ENCODE measurements at regions not wholly inside any gene's neighbourhood (a gene's known extent, or its start where the extent isn't known, plus 50 kb on each side); places are given as distances from the start of the nearest gene placed in this dataset.

GRCh38 chr10:62463364-62463763 is 89.2 kb downstream of the ZNF365 start:
- no peaks in the 10 kb centered on the region for H3K79me2 ChIP-seq
- H3K4me1 ChIP-seq: no peaks in the 10 kb centered on the region
- H3K4me3 ChIP-seq (ENCODE audit: low read depth, low read length): no peak overlapping the region
- no peaks in the 10 kb centered on the region for H3K9me3 ChIP-seq (ENCODE audit: control insufficient read depth, low read length)
- H2AFZ ChIP-seq: no peak overlapping the region
- no peak overlapping the region for H3K9ac ChIP-seq
- no peak overlapping the region for H3K4me2 ChIP-seq (ENCODE audit: low read length)
- no peak for TF ChIP-seq CTCF (IDR thresholded peaks at IDR 0.05)
- H3K36me3 ChIP-seq (ENCODE audit: control insufficient read depth, insufficient read depth, low read length): no peaks in the 10 kb centered on the region
- no peak overlapping the region for H3K27ac ChIP-seq
- no peaks in the 10 kb centered on the region for H3K27me3 ChIP-seq (ENCODE audit: control insufficient read depth, insufficient read depth, low read length)

GRCh38 chr10:62464308-62464707 is 90.1 kb downstream of the ZNF365 start:
- no peaks in the 10 kb centered on the region for H3K4me1 ChIP-seq
- H3K4me2 ChIP-seq (ENCODE audit: low read length): no peak overlapping the region
- H2AFZ ChIP-seq: no peak overlapping the region
- H3K9ac ChIP-seq: no peak overlapping the region
- H3K27me3 ChIP-seq (ENCODE audit: control insufficient read depth, insufficient read depth, low read length): no peaks in the 10 kb centered on the region
- H3K36me3 ChIP-seq (ENCODE audit: control insufficient read depth, insufficient read depth, low read length): no peaks in the 10 kb centered on the region
- no peaks in the 10 kb centered on the region for H3K79me2 ChIP-seq
- H3K4me3 ChIP-seq (ENCODE audit: low read depth, low read length): no peak overlapping the region
- no peak overlapping the region for H3K27ac ChIP-seq
- H3K9me3 ChIP-seq (ENCODE audit: control insufficient read depth, low read length): no peaks in the 10 kb centered on the region
- TF ChIP-seq CTCF (IDR thresholded peaks at IDR 0.05): no peak

- H3K36me3 ChIP-seq (ENCODE audit: control insufficient read depth, insufficient read depth, low read length): no peaks in the 10 kb centered on the region
- H3K4me1 ChIP-seq: no peaks in the 10 kb centered on the region
- no peaks in the 10 kb centered on the region for H3K9me3 ChIP-seq (ENCODE audit: control insufficient read depth, low read length)
- no peaks in the 10 kb centered on the region for H3K27me3 ChIP-seq (ENCODE audit: control insufficient read depth, insufficient read depth, low read length)
- H3K4me3 ChIP-seq (ENCODE audit: low read depth, low read length): no peak overlapping the region
- H3K4me2 ChIP-seq (ENCODE audit: low read length): no peak overlapping the region
- H2AFZ ChIP-seq: no peak overlapping the region
- no peaks in the 10 kb centered on the region for H3K79me2 ChIP-seq
- no peak overlapping the region for H3K27ac ChIP-seq
- no peak overlapping the region for H3K9ac ChIP-seq
- TF ChIP-seq CTCF (IDR thresholded peaks at IDR 0.05): no peak
These were observed 92.4 kb downstream of the ZNF365 start for GRCh38 chr10:62466590-62466989.

- Histone ChIP-seq H3K4me3 (ENCODE audit: low read depth, low read length) (no peak overlapping the region), H3K79me2 (no peaks in the 10 kb centered on the region), H2AFZ (no peak overlapping the region), H3K4me2 (ENCODE audit: low read length) (no peak overlapping the region), H3K9me3 (ENCODE audit: control insufficient read depth, low read length) (no peaks in the 10 kb centered on the region), H3K27me3 (ENCODE audit: control insufficient read depth, insufficient read depth, low read length) (no peaks in the 10 kb centered on the region), H3K36me3 (ENCODE audit: control insufficient read depth, insufficient read depth, low read length) (no peaks in the 10 kb centered on the region), H3K9ac (no peak overlapping the region), H3K27ac (no peak overlapping the region), H3K4me1 (no peaks in the 10 kb centered on the region)
- no peak for TF ChIP-seq CTCF (IDR thresholded peaks at IDR 0.05)
These were observed 93.4 kb downstream of the ZNF365 start for GRCh38 chr10:62467527-62467926.

GRCh38 chr10:62471711-62472110 is 97.5 kb downstream of the ZNF365 start:
- Histone ChIP-seq H3K9ac (no peak overlapping the region), H3K27me3 (ENCODE audit: control insufficient read depth, insufficient read depth, low read length) (no peaks in the 10 kb centered on the region), H3K4me1 (no peaks in the 10 kb centered on the region), H3K79me2 (no peaks in the 10 kb centered on the region), H3K27ac (no peak overlapping the region), H3K4me2 (ENCODE audit: low read length) (no peak overlapping the region), H3K9me3 (ENCODE audit: control insufficient read depth, low read length) (no peaks in the 10 kb centered on the region), H3K36me3 (ENCODE audit: control insufficient read depth, insufficient read depth, low read length) (no peaks in the 10 kb centered on the region), H3K4me3 (ENCODE audit: low read depth, low read length) (no peak overlapping the region), H2AFZ (no peak overlapping the region)
- no peak for TF ChIP-seq CTCF (IDR thresholded peaks at IDR 0.05)
